ENCODE measurements at regions not wholly inside any gene's neighbourhood (a gene's known extent, or its start where the extent isn't known, plus 50 kb on each side); places are given as distances from the start of the nearest gene placed in this dataset.

DNA sequence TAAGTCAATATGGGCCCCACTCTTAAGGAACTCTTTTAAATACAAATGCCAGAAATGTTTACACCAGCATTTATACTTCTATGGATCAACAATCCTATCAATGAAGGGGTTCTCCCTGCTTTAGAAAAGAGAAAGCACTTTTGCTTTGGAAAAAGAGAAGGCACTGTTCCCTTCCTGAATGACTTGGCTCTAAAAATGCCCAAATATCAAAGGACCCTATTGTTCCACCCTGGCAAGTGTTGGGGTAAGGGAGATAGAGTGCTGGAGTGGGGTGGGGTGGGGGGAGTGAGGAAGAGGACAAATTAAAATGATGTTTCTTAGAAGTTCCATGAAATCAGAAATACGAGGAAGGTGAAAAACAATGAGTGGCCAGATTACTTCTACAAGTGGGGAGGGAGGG, 131.6 kb upstream of the GRIN2B start:
- TF ChIP-seq, protein P1, sequence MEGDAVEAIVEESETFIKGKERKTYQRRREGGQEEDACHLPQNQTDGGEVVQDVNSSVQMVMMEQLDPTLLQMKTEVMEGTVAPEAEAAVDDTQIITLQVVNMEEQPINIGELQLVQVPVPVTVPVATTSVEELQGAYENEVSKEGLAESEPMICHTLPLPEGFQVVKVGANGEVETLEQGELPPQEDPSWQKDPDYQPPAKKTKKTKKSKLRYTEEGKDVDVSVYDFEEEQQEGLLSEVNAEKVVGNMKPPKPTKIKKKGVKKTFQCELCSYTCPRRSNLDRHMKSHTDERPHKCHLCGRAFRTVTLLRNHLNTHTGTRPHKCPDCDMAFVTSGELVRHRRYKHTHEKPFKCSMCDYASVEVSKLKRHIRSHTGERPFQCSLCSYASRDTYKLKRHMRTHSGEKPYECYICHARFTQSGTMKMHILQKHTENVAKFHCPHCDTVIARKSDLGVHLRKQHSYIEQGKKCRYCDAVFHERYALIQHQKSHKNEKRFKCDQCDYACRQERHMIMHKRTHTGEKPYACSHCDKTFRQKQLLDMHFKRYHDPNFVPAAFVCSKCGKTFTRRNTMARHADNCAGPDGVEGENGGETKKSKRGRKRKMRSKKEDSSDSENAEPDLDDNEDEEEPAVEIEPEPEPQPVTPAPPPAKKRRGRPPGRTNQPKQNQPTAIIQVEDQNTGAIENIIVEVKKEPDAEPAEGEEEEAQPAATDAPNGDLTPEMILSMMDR (IDR thresholded peaks at IDR 0.05), result no peak
- no peak overlapping the region for H3K27ac ChIP-seq

DNA sequence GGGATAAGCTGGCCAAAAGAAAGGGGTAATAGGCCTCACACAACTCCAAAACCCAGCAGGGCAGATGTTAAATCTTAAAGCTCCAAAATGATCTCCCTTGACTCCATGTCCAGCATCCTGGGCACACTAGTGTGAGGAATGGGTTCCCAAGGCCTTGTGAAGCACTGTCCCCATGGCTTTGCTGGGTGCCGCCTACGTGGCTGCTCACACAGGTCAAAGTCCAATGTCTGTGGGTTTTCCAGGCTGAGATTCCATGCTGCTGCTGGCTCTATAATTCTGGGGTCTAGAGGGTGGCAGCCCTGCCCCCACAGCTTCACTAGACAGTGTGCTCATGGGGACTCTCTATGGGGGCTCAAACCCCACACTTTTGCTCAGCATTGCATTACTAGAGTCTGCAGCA, 145.3 kb upstream of the GRIN2B start:
- Histone ChIP-seq H3K9ac (ENCODE audit: low read depth in 2 of 2, low read length in 2 of 2) (no peak overlapping the region), H3K36me3 (no peaks in the 10 kb centered on the region), H3K4me1 (no peaks in the 10 kb centered on the region), H3K27ac (no peak overlapping the region), H3K27me3 (no peaks in the 10 kb centered on the region), H3K4me3 (no peak overlapping the region), H3K9me3 (no peaks in the 10 kb centered on the region)
- TF ChIP-seq, protein P1 (IDR thresholded peaks at IDR 0.05), result no peak
- no peak for DNase-seq
- intact Hi-C loops (cut with DNase I), result no loop called here

More for the DNA sequence above, 131.6 kb upstream of the GRIN2B start:
- intact Hi-C loops (cut with DNase I), result no loop called here
- no peaks in the 10 kb centered on the region for H3K9me3 ChIP-seq
- no peaks in the 10 kb centered on the region for H3K36me3 ChIP-seq
- no peaks in the 10 kb centered on the region for H3K4me1 ChIP-seq
- no peak overlapping the region for H3K9ac ChIP-seq (ENCODE audit: low read depth in 2 of 2, low read length in 2 of 2)
- DNase-seq, result no peak
- H3K4me3 ChIP-seq, result no peak overlapping the region
- no peaks in the 10 kb centered on the region for H3K27me3 ChIP-seq

DNA sequence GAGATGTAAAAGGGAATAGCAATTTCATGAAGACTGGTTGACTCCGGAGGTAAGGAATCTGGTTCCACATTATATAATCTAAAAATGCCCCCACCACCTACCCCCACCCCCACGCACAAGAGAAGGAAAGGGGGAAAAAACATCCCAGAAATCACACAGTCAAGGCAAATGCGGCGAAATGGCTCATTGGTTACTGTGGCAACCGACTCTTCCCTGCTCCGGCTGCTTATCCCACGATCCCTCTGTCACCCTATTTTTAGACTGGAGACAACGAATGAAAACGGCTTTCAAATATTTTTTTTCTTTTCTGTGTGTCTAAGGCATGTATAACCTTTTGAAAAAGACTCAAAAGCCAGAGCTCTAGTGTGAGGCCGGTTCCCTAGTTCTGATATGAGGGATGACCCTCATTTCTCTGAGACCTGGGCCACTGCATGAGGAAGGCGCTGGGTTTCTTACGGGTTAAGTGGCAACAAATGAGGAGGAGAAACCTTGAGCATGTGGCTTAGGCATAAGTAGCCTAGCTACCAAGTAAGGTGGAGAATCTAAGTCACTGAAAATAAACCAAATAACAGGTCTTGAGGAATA, 148.3 kb upstream of the GRIN2B start:
- Histone ChIP-seq H3K4me3 (no peak overlapping the region), H3K36me3 (no peaks in the 10 kb centered on the region), H3K27ac (no peak overlapping the region), H3K4me1 (no peaks in the 10 kb centered on the region), H3K9ac (ENCODE audit: low read depth in 2 of 2, low read length in 2 of 2) (no peak overlapping the region), H3K9me3 (no peaks in the 10 kb centered on the region), H3K27me3 (no peaks in the 10 kb centered on the region)
- intact Hi-C loops (cut with DNase I), result no loop called here
- TF ChIP-seq, protein P1 (IDR thresholded peaks at IDR 0.05), result no peak
- DNase-seq, result no peak

DNA sequence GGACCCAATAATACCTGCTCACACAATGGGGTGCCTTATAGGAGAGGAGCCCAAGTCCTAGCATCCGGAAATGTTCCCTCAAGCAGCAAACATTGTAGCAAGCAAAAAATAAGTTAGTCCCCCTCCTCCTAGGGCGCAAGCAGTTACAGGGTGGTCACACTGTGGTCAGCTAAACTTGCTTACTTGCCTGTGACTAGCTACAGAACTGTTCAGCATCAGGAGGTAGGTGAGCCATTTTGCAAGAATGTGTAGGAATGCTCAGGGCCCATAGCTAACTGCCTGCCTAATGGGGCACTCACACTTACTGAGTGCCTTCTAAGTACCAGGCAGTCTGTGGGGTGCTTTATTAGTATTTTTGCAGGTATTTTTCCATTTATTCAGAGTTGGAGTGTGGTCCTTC, 154.6 kb upstream of the GRIN2B start:
- Histone ChIP-seq H3K9ac (ENCODE audit: low read depth in 2 of 2, low read length in 2 of 2) (no peak overlapping the region), H3K4me3 (no peak overlapping the region), H3K4me1 (no peaks in the 10 kb centered on the region), H3K9me3 (no peaks in the 10 kb centered on the region), H3K27ac (no peak overlapping the region), H3K36me3 (no peaks in the 10 kb centered on the region), H3K27me3 (no peaks in the 10 kb centered on the region)
- DNase-seq, result no peak
- TF ChIP-seq, protein P1 (IDR thresholded peaks at IDR 0.05), result no peak
- intact Hi-C loops (cut with DNase I), result no loop called here

- Histone ChIP-seq H3K36me3 (no peaks in the 10 kb centered on the region), H3K9ac (ENCODE audit: low read depth in 2 of 2, low read length in 2 of 2) (no peak overlapping the region), H3K27ac (no peak overlapping the region), H3K9me3 (no peaks in the 10 kb centered on the region), H3K4me3 (no peak overlapping the region), H3K27me3 (no peaks in the 10 kb centered on the region), H3K4me1 (no peaks in the 10 kb centered on the region)
- intact Hi-C loops (cut with DNase I), result no loop called here
- TF ChIP-seq, protein P1 (IDR thresholded peaks at IDR 0.05), result no peak
- no peak for DNase-seq
These were observed 157.1 kb upstream of the GRIN2B start for GRCh38 chr12:14138495-14138894.
